Keratinocyte (primary cell): ENCODE measurements at regions not wholly inside any gene's neighbourhood (a gene's known extent, or its start where the extent isn't known, plus 50 kb on each side); places are given as distances from the start of the nearest gene placed in this dataset.
"Not testable (repeated sequence)": the region's sequence is repeated elsewhere in the genome, so short reads cannot be mapped to it uniquely, and the experiment has no call there.

Source experiments
- EZH2 ChIP-seq: IDR thresholded peaks from one replicate; pipeline ENCODE4 v1.6.1; 2012; ENCODE audit warnings: inconsistent platforms, mild to moderate bottlenecking, low read length, moderate library complexity
- TF ChIP-seq, protein P1 (sequence below), 3 experiments: IDR thresholded peaks in 1 of 3; conservative IDR thresholded peaks in 1 of 3; optimal IDR thresholded peaks in 1 of 3; 2 replicates in 2 of 3; 3 replicates in 1 of 3; pipeline versions ENCODE3 to v1.5.1; 2011; ENCODE audit warnings: low read length in 3 of 3, mild to moderate bottlenecking in 3 of 3, moderate library complexity in 2 of 3, control low read depth in 1 of 3, inconsistent platforms in 1 of 3; ENCODE audit not compliant: insufficient read depth in 2 of 3; ENCODE audit errors: extremely low read depth in 1 of 3

DNA sequence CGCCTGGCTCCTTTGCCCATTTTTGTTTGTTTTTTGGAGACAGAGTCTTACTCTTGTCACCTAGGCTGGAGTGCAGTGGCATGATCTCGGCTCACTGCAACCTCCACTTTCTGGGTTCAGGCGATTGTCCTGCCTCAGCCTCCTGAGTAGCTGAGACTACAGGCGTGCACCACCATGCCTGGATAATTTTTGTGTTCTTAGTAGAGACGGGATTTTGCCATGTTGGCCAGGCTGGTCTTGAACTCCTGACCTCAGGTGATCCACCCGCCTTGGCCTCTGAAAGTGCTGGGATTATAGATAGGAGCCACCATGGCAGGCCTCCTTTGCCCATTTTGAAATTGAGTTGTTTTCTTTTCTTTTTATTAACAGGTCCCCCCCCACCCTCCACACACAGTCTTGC, 89.4 kb upstream of the TPTE start:
- TF ChIP-seq, protein P1, sequence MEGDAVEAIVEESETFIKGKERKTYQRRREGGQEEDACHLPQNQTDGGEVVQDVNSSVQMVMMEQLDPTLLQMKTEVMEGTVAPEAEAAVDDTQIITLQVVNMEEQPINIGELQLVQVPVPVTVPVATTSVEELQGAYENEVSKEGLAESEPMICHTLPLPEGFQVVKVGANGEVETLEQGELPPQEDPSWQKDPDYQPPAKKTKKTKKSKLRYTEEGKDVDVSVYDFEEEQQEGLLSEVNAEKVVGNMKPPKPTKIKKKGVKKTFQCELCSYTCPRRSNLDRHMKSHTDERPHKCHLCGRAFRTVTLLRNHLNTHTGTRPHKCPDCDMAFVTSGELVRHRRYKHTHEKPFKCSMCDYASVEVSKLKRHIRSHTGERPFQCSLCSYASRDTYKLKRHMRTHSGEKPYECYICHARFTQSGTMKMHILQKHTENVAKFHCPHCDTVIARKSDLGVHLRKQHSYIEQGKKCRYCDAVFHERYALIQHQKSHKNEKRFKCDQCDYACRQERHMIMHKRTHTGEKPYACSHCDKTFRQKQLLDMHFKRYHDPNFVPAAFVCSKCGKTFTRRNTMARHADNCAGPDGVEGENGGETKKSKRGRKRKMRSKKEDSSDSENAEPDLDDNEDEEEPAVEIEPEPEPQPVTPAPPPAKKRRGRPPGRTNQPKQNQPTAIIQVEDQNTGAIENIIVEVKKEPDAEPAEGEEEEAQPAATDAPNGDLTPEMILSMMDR (optimal IDR thresholded peaks at IDR 0.05 in 1 of 3, IDR thresholded peaks at IDR 0.05 in 1 of 3, conservative IDR thresholded peaks at IDR 0.05 in 1 of 3; ENCODE audit: extremely low read depth in 1 of 3, insufficient read depth in 2 of 3, low read length in 3 of 3), result not testable (repeated sequence)
- not testable (repeated sequence) for TF ChIP-seq EZH2
